GM23248 (cell line): ENCODE measurements at regions not wholly inside any gene's neighbourhood (a gene's known extent, or its start where the extent isn't known, plus 50 kb on each side); places are given as distances from the start of the nearest gene placed in this dataset.

Source experiments
- DNase-seq: peaks from one replicate; pipeline ENCODE4 v3.0.0-alpha.2; 2015
- H2AFZ ChIP-seq: fragments of 200-600 bp; sonication (generic); 2 replicates; pipeline ENCODE4 v1.6.1; 2016; ENCODE audit warnings: antibody characterized with exemption
- H3F3A ChIP-seq: fragments of 200-600 bp; sonication (generic); 2 replicates; pipeline ENCODE4 v1.6.1; 2016; ENCODE audit warnings: mild to moderate bottlenecking, antibody characterized with exemption, mixed run types; ENCODE audit not compliant: insufficient read depth
- H3K27ac ChIP-seq: fragments of 200-600 bp; sonication (generic); 2 replicates; pipeline ENCODE4 v1.5.1; 2016; ENCODE audit warnings: mild to moderate bottlenecking
- H3K27me3 ChIP-seq: fragments of 200-600 bp; sonication (generic); replicated peaks from 2 replicates; pipeline ENCODE4 v1.6.1; 2016; ENCODE audit warnings: mild to moderate bottlenecking; ENCODE audit not compliant: insufficient read depth
- H3K36me3 ChIP-seq: fragments of 200-600 bp; sonication (generic); 2 replicates; pipeline ENCODE4 v1.6.1; 2016; ENCODE audit warnings: low read depth, mild to moderate bottlenecking
- H3K4me1 ChIP-seq: fragments of 200-600 bp; sonication (generic); 2 replicates; pipeline ENCODE4 v1.6.1; 2016; ENCODE audit warnings: mild to moderate bottlenecking; ENCODE audit not compliant: insufficient read depth
- H3K4me2 ChIP-seq: fragments of 200-600 bp; sonication (generic); one replicate; pipeline ENCODE4 v1.6.1; 2016; ENCODE audit warnings: mild to moderate bottlenecking; ENCODE audit not compliant: unreplicated experiment
- H3K4me3 ChIP-seq: fragments of 200-600 bp; sonication (generic); 2 replicates; pipeline ENCODE4 v1.5.1; 2016; ENCODE audit warnings: mild to moderate bottlenecking
- H3K79me2 ChIP-seq: fragments of 200-600 bp; sonication (generic); 2 replicates; pipeline ENCODE4 v1.6.1; 2016; ENCODE audit warnings: mild to moderate bottlenecking; ENCODE audit not compliant: insufficient read depth
- H3K9ac ChIP-seq: fragments of 200-600 bp; sonication (generic); 2 replicates; pipeline ENCODE4 v1.6.1; 2016; ENCODE audit warnings: mild to moderate bottlenecking
- H3K9me2 ChIP-seq: fragments of 200-600 bp; sonication (generic); 2 replicates; pipeline ENCODE4 v1.6.1; 2016; ENCODE audit warnings: mixed run types, mild to moderate bottlenecking, moderate library complexity; ENCODE audit not compliant: insufficient read depth
- H3K9me3 ChIP-seq: fragments of 200-600 bp; sonication (generic); one replicate; pipeline ENCODE4 v1.6.1; 2017; ENCODE audit warnings: low read depth
- H4K20me1 ChIP-seq: fragments of 200-600 bp; sonication (generic); 2 replicates; pipeline ENCODE4 v1.6.0; 2016; ENCODE audit not compliant: insufficient read depth
- EZH2 ChIP-seq: fragments of 200-600 bp; sonication (generic); IDR thresholded peaks from 2 replicates; pipeline ENCODE4 v1.6.1; 2018; ENCODE audit warnings: antibody characterized with exemption, mild to moderate bottlenecking; ENCODE audit not compliant: insufficient read depth, poor library complexity, severe bottlenecking
- EZH2phosphoT487 ChIP-seq: fragments of 200-600 bp; sonication (generic); IDR thresholded peaks from 2 replicates; pipeline ENCODE4 v1.6.1; 2018; ENCODE audit warnings: antibody characterized with exemption, moderate library complexity, mild to moderate bottlenecking, low read depth; ENCODE audit not compliant: insufficient read depth
- WGBS, 2 experiments: methylation state at CpG; one replicate each; pipeline ENCODE4 v1.1.6; 2015 to 2017; ENCODE audit warnings: low lambda C conversion rate in 2 of 2, low coverage in 1 of 2; ENCODE audit errors: missing lambda C conversion rate in 2 of 2; 5-methylcytosine and 5-hydroxymethylcytosine counted together
- in situ Hi-C: fragments of 300-500 bp; cut with MboI; formaldehyde crosslinking; loops from 2 replicates; pipeline ENCODE4 v1.15.0; 2020

GRCh38 chr4:43776371-43776770, 672.2 kb downstream of the KCTD8 start:
- Histone ChIP-seq H3K9me2 (no peaks in the 10 kb centered on the region), H3K79me2 (no peaks in the 10 kb centered on the region), H3K36me3 (no peaks in the 10 kb centered on the region), H3K9ac (no peak overlapping the region), H3K4me3 (no peak overlapping the region), H4K20me1 (no peaks in the 10 kb centered on the region), H3K27me3 (no peaks in the 10 kb centered on the region), H3K9me3 (no peaks in the 10 kb centered on the region), H3F3A (no peaks in the 10 kb centered on the region), H3K27ac (no peak overlapping the region), H2AFZ (no peak overlapping the region), H3K4me2 (no peak overlapping the region), H3K4me1 (no peaks in the 10 kb centered on the region)
- peak; percentile 9 for DNase-seq
- in situ Hi-C loops: no loop called here
- TF ChIP-seq EZH2phosphoT487 (no peak), EZH2 (no peak)
- WGBS, 2 experiments: 70 to 81% methylated on average over 1 of the region's 1 CpG

- 16 to 19% methylated on average over 3 of the region's 3 CpGs for WGBS, 2 experiments
- Histone ChIP-seq H3K36me3 (no peaks in the 10 kb centered on the region), H3K9me2 (no peaks in the 10 kb centered on the region), H3K4me1 (no peaks in the 10 kb centered on the region), H2AFZ (no peak overlapping the region), H3K4me2 (no peak overlapping the region), H3K27me3 (no peaks in the 10 kb centered on the region), H3K79me2 (no peaks in the 10 kb centered on the region), H3K9me3 (no peaks in the 10 kb centered on the region), H3K9ac (no peak overlapping the region), H3K27ac (no peak overlapping the region), H4K20me1 (no peaks in the 10 kb centered on the region), H3F3A (no peaks in the 10 kb centered on the region), H3K4me3 (no peak overlapping the region)
- no peak for DNase-seq
- in situ Hi-C loops: no loop called here
- TF ChIP-seq EZH2phosphoT487: no peak
Observed at GRCh38 chr4:43778187-43778915, 670.3 kb downstream of the KCTD8 start.

- Histone ChIP-seq H3K27me3 (no peaks in the 10 kb centered on the region), H3K9me2 (no peaks in the 10 kb centered on the region), H3K4me2 (no peak overlapping the region), H3F3A (no peaks in the 10 kb centered on the region), H3K4me1 (no peaks in the 10 kb centered on the region), H3K4me3 (no peak overlapping the region), H4K20me1 (no peaks in the 10 kb centered on the region), H3K9me3 (no peaks in the 10 kb centered on the region), H3K9ac (no peak overlapping the region), H3K79me2 (no peaks in the 10 kb centered on the region), H2AFZ (no peak overlapping the region), H3K36me3 (no peaks in the 10 kb centered on the region), H3K27ac (no peak overlapping the region)
- TF ChIP-seq EZH2phosphoT487 (no peak), EZH2 (no peak)
- in situ Hi-C loops: no loop called here
- DNase-seq: no peak
Observed at GRCh38 chr4:43781125-43781524, 667.5 kb downstream of the KCTD8 start.

GRCh38 chr4:43782391-43782790, 666.2 kb downstream of the KCTD8 start:
- no peak for TF ChIP-seq EZH2phosphoT487
- no peak for TF ChIP-seq EZH2
- in situ Hi-C loops: no loop called here
- Histone ChIP-seq H3F3A (no peaks in the 10 kb centered on the region), H3K4me1 (no peaks in the 10 kb centered on the region), H3K9me3 (no peaks in the 10 kb centered on the region), H3K9ac (no peak overlapping the region), H3K36me3 (no peaks in the 10 kb centered on the region), H3K9me2 (no peaks in the 10 kb centered on the region), H3K4me3 (no peak overlapping the region), H3K4me2 (no peak overlapping the region), H4K20me1 (no peaks in the 10 kb centered on the region), H3K79me2 (no peaks in the 10 kb centered on the region), H3K27ac (no peak overlapping the region), H2AFZ (no peak overlapping the region), H3K27me3 (no peaks in the 10 kb centered on the region)
- 50 to 53% methylated on average over 3 of the region's 3 CpGs for whole genome bisulfite sequencing, 2 experiments
- no peak for DNase-seq

- no peaks in the 10 kb centered on the region for H3K9me2 ChIP-seq
- H3K36me3 ChIP-seq: no peaks in the 10 kb centered on the region
- H3K79me2 ChIP-seq: no peaks in the 10 kb centered on the region
- H3K4me1 ChIP-seq: no peaks in the 10 kb centered on the region
- in situ Hi-C loops: no loop called here
- H3K4me3 ChIP-seq: no peak overlapping the region
- no peak for DNase-seq
- TF ChIP-seq EZH2phosphoT487: no peak
- TF ChIP-seq EZH2: no peak
- H3K4me2 ChIP-seq: no peak overlapping the region
- peaks cover 6% of the 10 kb centered on the region for H3K9me3 ChIP-seq
- no peak overlapping the region for H3K9ac ChIP-seq
- no peaks in the 10 kb centered on the region for H3K27me3 ChIP-seq
- no peaks in the 10 kb centered on the region for H3F3A ChIP-seq
- WGBS, 2 experiments: 4% methylated on average over 1 of the region's 1 CpG
- H2AFZ ChIP-seq: no peak overlapping the region
- no peak overlapping the region for H3K27ac ChIP-seq
- no peaks in the 10 kb centered on the region for H4K20me1 ChIP-seq
Observed at GRCh38 chr4:43816116-43816515, 632.5 kb downstream of the KCTD8 start.
